Calu3 (cell line): ENCODE measurements at regions not wholly inside any gene's neighbourhood (a gene's known extent, or its start where the extent isn't known, plus 50 kb on each side); places are given as distances from the start of the nearest gene placed in this dataset.

Source experiments
- BruUV-seq: library from RNA; stranded (reverse); fragments of 400-500 nt; replicated peaks from 2 replicates; lab custom pipeline; 2021; lab: Mats Ljungman, UMichigan
- CTCF ChIA-PET: fragments of 300-600 bp; sonication (Branson Sonifier 250); formaldehyde crosslinking; loops from one replicate; lab custom pipeline; 2022; ENCODE audit warnings: antibody characterized with exemption; lab: Charles Lee
- DNase-seq: peaks from one replicate; pipeline ENCODE4 v3.0.0; 2022
- H3K27ac Mint-ChIP-seq: one replicate; pipeline ENCODE4 v1.8.0; 2022; ENCODE audit warnings: mixed read lengths; ENCODE audit not compliant: unreplicated experiment
- H3K27me3 Mint-ChIP-seq: one replicate; pipeline ENCODE4 v1.8.0; 2022; ENCODE audit warnings: mixed read lengths; ENCODE audit not compliant: unreplicated experiment
- H3K36me3 Mint-ChIP-seq: one replicate; pipeline ENCODE4 v1.8.0; 2022; ENCODE audit warnings: mild to moderate bottlenecking, moderate library complexity, mixed read lengths; ENCODE audit not compliant: insufficient read depth, unreplicated experiment
- H3K4me1 Mint-ChIP-seq: one replicate; pipeline ENCODE4 v1.8.0; 2022; ENCODE audit warnings: mild to moderate bottlenecking, low read depth, mixed read lengths; ENCODE audit not compliant: unreplicated experiment
- H3K4me3 Mint-ChIP-seq: one replicate; pipeline ENCODE4 v1.8.0; 2022; ENCODE audit warnings: mild to moderate bottlenecking, low read depth, moderate library complexity, mixed read lengths; ENCODE audit not compliant: unreplicated experiment
- H3K9me3 Mint-ChIP-seq: one replicate; pipeline ENCODE4 v1.8.0; 2022; ENCODE audit warnings: low read depth, mixed read lengths; ENCODE audit not compliant: unreplicated experiment
- CTCF ChIP-seq: fragments of 200-600 bp; IDR thresholded peaks from one replicate; pipeline ENCODE4 v1.8.0; 2022; ENCODE audit warnings: antibody characterized with exemption; ENCODE audit not compliant: unreplicated experiment
- intact Hi-C: fragments of 100-400 bp; cut with micrococcal nuclease; formaldehyde crosslinking; loops from one replicate; pipeline ENCODE4 v1.10.0; 2022; ENCODE audit not compliant: unreplicated experiment

- Mint-ChIP-seq H3K4me1 (peaks cover 43% of the 10 kb centered on the region), H3K36me3 (no peaks in the 10 kb centered on the region), H3K27ac (peak overlapping the region; percentile 40), H3K9me3 (no peaks in the 10 kb centered on the region), H3K27me3 (no peaks in the 10 kb centered on the region), H3K4me3 (no peak overlapping the region)
- BruUV-seq, result no TSS peak
- no peak for TF ChIP-seq CTCF
- CTCF ChIA-PET, result no interaction called here
- intact Hi-C loops, result no loop called here
- DNase-seq, result peak; percentile 31
Observed at GRCh38 chr10:8453587-8453986, 399.1 kb downstream of the GATA3 start.

GRCh38 chr10:8454357-8454756 lies 399.9 kb downstream of the GATA3 start:
- intact Hi-C loops, result no loop called here
- no peaks in the 10 kb centered on the region for H3K36me3 Mint-ChIP-seq
- TF ChIP-seq CTCF, result no peak
- H3K27ac Mint-ChIP-seq, result no peak overlapping the region
- no TSS peak for BruUV-seq
- peaks cover 43% of the 10 kb centered on the region for H3K4me1 Mint-ChIP-seq
- CTCF ChIA-PET, result no interaction called here
- H3K9me3 Mint-ChIP-seq, result no peaks in the 10 kb centered on the region
- H3K27me3 Mint-ChIP-seq, result no peaks in the 10 kb centered on the region
- no peak overlapping the region for H3K4me3 Mint-ChIP-seq
- no peak for DNase-seq

GRCh38 chr10:8455181-8455580 lies 400.7 kb downstream of the GATA3 start:
- intact Hi-C loops, result no loop called here
- peaks cover 43% of the 10 kb centered on the region for H3K4me1 Mint-ChIP-seq
- H3K4me3 Mint-ChIP-seq, result no peak overlapping the region
- no peak for DNase-seq
- no TSS peak for BruUV-seq
- H3K27me3 Mint-ChIP-seq, result no peaks in the 10 kb centered on the region
- TF ChIP-seq CTCF, result no peak
- CTCF ChIA-PET, result no interaction called here
- no peaks in the 10 kb centered on the region for H3K9me3 Mint-ChIP-seq
- H3K36me3 Mint-ChIP-seq, result no peaks in the 10 kb centered on the region
- H3K27ac Mint-ChIP-seq, result no peak overlapping the region

GRCh38 chr10:8456386-8456785 lies 401.9 kb downstream of the GATA3 start:
- Mint-ChIP-seq H3K27me3 (no peaks in the 10 kb centered on the region), H3K36me3 (no peaks in the 10 kb centered on the region), H3K27ac (no peak overlapping the region), H3K9me3 (no peaks in the 10 kb centered on the region), H3K4me3 (no peak overlapping the region), H3K4me1 (peaks cover 43% of the 10 kb centered on the region)
- no peak for TF ChIP-seq CTCF
- no TSS peak for BruUV-seq
- CTCF ChIA-PET, result interaction anchor here (0.8 kb wide), 1 partner anchor 87 kb away, joined by 3 read pairs; no protein-coding TSS in a partner anchor
- DNase-seq, result no peak
- intact Hi-C loops, result no loop called here
